HK-2 (cell line): ENCODE measurements at regions not wholly inside any gene's neighbourhood (a gene's known extent, or its start where the extent isn't known, plus 50 kb on each side); places are given as distances from the start of the nearest gene placed in this dataset.
"Not testable (repeated sequence)": the region's sequence is repeated elsewhere in the genome, so short reads cannot be mapped to it uniquely, and the experiment has no call there.

Experiments
- DNase-seq: peaks from one replicate; pipeline ENCODE4 v3.0.0-alpha.2; 2018; ENCODE audit not compliant: unreplicated experiment

- no peak for DNase-seq
Measured at GRCh38 chr21:28132713-28133112, 860.0 kb downstream of the LTN1 start.

GRCh38 chr21:28127175-28127785 is 865.4 kb downstream of the LTN1 start:
- no peak for DNase-seq

- no peak for DNase-seq
Measured at GRCh38 chr21:28126521-28127174, 866.0 kb downstream of the LTN1 start.

DNA sequence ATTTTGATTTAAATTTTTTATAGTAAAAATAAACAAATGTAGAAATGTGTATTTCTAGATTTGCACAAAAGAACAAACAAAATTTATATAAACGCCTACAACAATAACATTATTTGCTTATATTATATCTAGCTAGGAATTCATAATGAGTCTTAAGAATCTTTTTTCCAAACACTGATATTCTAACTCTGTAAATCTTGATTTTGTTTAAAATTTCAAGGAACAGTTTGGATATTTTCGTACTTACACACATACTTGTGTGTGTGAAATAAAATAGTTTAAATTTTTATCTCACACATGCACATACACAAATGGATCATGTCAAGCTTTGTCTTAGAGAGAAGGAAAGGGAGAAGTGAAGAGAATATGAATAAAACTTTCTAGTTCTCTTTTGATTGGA is 868.1 kb downstream of the LTN1 start:
- DNase-seq = no peak

DNA sequence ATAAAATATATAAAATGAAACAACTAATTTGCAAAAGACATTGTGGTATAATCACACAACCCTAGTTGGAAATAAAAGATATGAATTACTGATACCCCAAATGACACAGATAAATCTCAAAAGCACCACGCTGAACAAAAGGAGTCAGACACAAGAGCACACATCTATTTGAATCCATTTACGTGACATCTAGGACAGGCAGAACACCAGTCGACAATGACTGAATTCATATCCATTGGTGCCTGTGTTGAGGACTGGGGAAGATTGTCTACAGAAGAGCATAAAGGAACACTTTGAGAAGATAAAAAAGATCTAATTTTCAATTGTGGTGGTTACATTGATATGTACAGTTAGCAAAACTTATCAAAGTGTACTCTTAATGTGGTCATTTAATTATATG is 874.1 kb downstream of the LTN1 start:
- DNase-seq = no peak

DNA sequence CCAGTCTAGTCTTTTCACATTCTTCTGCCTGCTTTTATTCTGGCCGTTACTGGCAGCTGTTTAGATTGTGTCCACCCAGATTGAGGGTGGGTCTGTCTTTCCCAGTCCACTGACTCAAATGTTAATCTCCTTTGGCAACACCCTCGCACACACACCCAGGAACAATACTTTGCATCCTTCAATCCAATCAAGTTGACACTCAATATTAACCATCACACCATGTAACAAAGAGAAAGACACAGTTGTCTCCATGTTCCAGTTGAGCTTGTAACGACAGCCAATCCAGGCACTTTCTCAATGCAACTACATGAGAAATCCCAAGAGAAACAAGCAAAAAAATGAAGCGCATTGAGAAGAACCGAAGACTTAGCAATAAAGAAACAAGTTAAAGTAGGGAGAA is 877.7 kb downstream of the LTN1 start:
- not testable (repeated sequence) for DNase-seq

GRCh38 chr21:28113718-28114117 is 879.0 kb downstream of the LTN1 start:
- no peak for DNase-seq

DNA sequence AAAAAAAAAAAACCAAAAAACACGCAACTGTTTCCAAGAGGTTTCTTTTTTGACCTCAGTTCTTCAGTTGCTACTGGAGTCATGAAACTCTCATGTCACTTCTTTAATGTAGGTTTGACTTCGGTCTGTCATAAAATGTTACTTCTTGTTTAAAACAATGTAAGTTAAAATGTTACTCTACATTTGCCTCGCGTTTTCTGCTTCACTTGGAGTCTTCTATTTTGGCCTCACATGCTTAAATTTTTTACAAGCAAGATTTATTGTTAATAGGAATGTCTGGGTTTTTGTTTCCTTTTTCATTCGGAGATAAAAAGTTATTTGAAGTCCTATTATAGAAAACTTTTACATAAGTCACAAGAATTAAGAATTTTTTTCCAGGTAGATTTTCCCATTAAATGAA is 880.2 kb downstream of the LTN1 start:
- no peak for DNase-seq

GRCh38 chr21:28111151-28111619 is 881.5 kb downstream of the LTN1 start:
- DNase-seq = no peak

GRCh38 chr21:28110716-28111115 is 882.0 kb downstream of the LTN1 start:
- DNase-seq = no peak

- no peak for DNase-seq
Measured at GRCh38 chr21:28110074-28110473, 882.6 kb downstream of the LTN1 start.

DNA sequence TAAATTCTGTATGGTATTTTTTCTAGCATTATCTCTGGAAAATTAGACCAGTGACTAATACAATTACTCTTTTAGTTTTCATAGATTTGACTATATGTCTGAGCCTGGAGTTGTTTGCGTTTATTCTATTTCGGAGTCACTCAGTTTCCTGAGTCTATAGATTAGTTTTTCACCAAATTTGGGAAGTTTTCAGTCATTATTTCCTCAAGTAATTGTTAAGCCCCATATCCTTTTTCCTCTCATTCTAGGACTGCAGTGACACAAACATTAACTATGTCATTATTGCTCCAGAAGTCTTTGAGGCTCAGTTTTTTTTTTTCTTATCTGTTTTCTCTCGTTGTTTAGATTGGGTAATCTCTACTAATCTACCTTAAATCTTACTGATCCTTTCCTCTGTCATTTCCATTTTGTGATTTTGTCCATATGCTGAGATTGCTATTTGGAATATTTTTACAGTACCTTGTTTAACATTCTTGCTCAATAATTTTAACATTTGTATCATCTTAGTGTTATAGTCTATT is 886.2 kb downstream of the LTN1 start:
- DNase-seq = no peak

GRCh38 chr21:28104346-28104745 is 888.3 kb downstream of the LTN1 start:
- no peak for DNase-seq

GRCh38 chr21:28100366-28100765 is 892.3 kb downstream of the LTN1 start:
- DNase-seq = no peak

- DNase-seq = no peak
Measured at GRCh38 chr21:28099001-28099705, 893.5 kb downstream of the LTN1 start.

DNA sequence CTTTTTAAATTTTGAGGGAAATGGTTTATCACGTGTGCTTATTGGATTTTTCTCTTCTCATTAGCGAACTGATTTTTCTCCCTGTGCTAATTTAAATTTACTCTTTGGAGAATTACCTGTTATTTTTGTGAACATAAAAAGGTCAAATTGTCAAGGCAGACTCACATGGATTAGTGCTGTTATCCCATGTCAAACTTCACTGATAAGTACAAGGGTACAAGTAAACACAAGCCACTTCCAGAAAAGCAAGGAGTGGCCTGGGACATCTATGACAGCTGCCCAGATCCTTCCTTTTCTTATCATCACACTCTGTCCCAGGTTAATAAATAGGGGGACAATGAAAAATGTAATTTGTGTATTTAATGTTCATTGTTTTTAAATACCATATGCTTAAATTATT is 901.2 kb downstream of the LTN1 start:
- DNase-seq = no peak

GRCh38 chr21:28090546-28090945 is 902.1 kb downstream of the LTN1 start:
- no peak for DNase-seq

DNA sequence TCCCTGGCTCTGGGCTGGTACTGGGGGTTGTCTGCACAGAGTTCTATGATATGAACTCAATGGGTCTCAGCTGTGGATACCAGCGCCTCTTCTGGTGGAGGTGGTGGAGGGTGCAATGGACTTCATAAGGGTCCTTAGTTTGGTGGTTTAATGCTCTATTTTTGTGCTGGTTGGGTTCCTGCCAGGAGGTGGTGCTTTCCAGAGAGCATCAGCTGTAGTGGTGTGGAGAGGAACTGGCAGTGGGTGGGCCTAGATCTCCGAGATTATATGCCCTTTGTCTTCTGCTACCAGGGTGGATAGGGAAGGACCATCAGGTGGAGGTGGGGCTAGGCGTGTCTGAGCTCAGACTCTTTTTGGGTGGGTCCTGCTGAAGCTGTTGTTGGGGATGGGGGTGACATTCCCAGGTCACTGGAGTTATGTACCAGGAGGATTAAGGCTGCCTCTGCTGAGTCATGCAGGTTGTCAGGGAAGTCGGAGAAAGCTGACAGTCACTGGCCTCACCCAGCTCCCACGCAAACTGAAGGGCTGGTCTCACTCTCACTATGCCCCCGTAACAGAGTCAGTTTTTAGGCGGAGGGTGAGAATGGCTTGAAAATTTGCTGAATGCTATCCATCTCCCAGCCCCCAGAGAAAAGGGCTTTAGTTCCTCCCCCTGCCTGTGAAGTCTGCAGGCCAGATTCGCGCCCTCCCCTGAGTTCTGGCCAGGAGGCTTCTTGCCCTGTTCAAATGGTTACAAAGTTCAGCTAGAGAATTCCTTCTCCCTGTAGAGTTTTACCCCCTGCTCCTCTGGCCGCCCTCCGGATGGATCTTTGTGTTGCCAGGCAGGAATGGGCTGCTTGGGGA is 902.9 kb downstream of the LTN1 start:
- DNase-seq = no peak

DNA sequence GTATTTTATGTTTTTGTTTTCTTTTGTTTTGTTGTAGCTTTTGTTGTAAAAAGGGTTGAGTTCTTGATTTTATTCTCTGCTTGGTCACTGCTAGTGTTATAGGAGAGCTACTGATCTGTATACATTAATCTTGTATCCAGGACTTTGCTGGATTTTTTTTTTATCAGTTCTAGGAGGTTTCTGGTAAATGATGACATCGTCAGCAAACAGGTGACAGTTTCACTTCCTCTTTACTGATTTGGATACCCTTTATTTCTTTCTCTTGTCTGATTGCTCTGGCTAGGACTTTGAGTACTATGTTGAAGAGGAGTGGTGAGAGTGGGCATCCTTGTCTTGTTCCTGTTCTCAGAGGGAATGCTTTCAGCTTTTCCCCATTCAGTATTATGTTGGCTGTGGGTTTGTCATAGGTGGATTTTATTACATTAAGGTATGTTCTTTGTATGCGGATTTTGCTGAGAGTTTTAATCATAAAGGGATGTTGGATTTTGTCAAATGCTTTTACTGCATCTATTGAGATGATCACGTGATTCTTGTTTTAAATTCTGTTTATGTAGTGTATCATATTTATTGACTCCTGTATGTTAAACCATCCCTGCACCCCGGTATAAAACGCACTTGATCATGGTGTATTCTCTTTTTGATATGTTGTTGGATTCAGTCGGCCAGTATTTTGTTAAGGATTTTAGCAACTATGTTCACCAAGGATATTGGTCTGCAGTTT is 905.7 kb downstream of the LTN1 start:
- DNase-seq = no peak

DNA sequence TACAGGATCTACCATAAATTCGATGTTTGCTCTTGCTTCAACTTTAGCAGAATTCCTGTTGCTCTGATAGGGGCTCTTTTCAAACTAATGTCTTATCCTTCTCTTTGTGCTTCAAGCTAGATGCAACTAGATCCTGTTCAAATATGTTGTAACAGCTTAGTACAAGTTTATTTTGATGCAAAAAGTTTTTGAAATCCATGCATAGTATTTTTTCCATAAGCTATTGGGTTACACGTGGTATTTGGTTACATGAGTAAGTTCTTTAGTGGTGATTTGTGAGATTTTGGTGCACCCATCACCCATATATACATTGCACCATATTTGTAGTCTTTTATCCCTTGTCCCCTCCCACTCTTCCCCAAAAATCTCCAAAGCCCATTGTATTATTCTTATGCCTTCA is 907.7 kb downstream of the LTN1 start:
- DNase-seq = no peak

GRCh38 chr21:28083350-28083749 is 909.3 kb downstream of the LTN1 start:
- no peak for DNase-seq
